Left ventricle myocardium inferior (tissue), 1 donor: ENCODE measurements at regions not wholly inside any gene's neighbourhood (a gene's known extent, or its start where the extent isn't known, plus 50 kb on each side); places are given as distances from the start of the nearest gene placed in this dataset.

Experiments used
- DNase-seq: peaks from one replicate; pipeline ENCODE4 v3.0.0-alpha.2; 2020
- H3K27ac ChIP-seq: fragments of 200-600 bp; replicated peaks from 2 replicates; pipeline ENCODE4 v1.8.0; 2021
- H3K27me3 ChIP-seq: fragments of 200-600 bp; 2 replicates; pipeline ENCODE4 v1.8.0; 2021; ENCODE audit warnings: low read depth
- H3K36me3 ChIP-seq: fragments of 200-600 bp; 2 replicates; pipeline ENCODE4 v1.8.0; 2021
- H3K4me1 ChIP-seq: fragments of 200-600 bp; 2 replicates; pipeline ENCODE4 v1.8.0; 2021
- H3K4me3 ChIP-seq: fragments of 200-600 bp; 2 replicates; pipeline ENCODE4 v1.8.0; 2021; ENCODE audit warnings: mild to moderate bottlenecking, moderate library complexity
- H3K9me3 ChIP-seq: fragments of 200-600 bp; replicated peaks from 2 replicates; pipeline ENCODE4 v1.8.0; 2021
- CTCF ChIP-seq: fragments of 200-600 bp; IDR thresholded peaks from 2 replicates; pipeline ENCODE4 v1.8.0; 2021; ENCODE audit warnings: antibody characterized with exemption, mild to moderate bottlenecking, borderline replicate concordance
- intact Hi-C: fragments of 100-400 bp; cut with micrococcal nuclease; formaldehyde crosslinking; loops from one replicate; pipeline ENCODE4 v1.11.0; 2022
- donor health status: DM: no; HTN: yes; CAD: no; lungs with severe emphysema.

GRCh38 chr6:120039664-120040063 lies 690.1 kb upstream of the MAN1A1 start:
- Histone ChIP-seq H3K9me3 (peaks cover 12% of the 10 kb centered on the region), H3K27me3 (no peaks in the 10 kb centered on the region), H3K4me3 (no peak overlapping the region), H3K36me3 (no peaks in the 10 kb centered on the region), H3K27ac (no peak overlapping the region), H3K4me1 (no peaks in the 10 kb centered on the region)
- TF ChIP-seq CTCF = no peak
- intact Hi-C loops = no loop called here
- DNase-seq = no peak

- H3K27ac ChIP-seq = no peak overlapping the region
- intact Hi-C loops = no loop called here
- no peak for DNase-seq
- H3K4me3 ChIP-seq = no peak overlapping the region
- no peaks in the 10 kb centered on the region for H3K4me1 ChIP-seq
- no peaks in the 10 kb centered on the region for H3K27me3 ChIP-seq
- H3K36me3 ChIP-seq = no peaks in the 10 kb centered on the region
- peaks cover 6% of the 10 kb centered on the region for H3K9me3 ChIP-seq
- TF ChIP-seq CTCF = no peak
Measured at GRCh38 chr6:120031837-120032236, 682.3 kb upstream of the MAN1A1 start.

- no peak for TF ChIP-seq CTCF
- Histone ChIP-seq H3K4me3 (no peak overlapping the region), H3K27ac (no peak overlapping the region), H3K27me3 (no peaks in the 10 kb centered on the region), H3K9me3 (peaks cover 6% of the 10 kb centered on the region), H3K4me1 (no peaks in the 10 kb centered on the region), H3K36me3 (no peaks in the 10 kb centered on the region)
- DNase-seq = no peak
- intact Hi-C loops = no loop called here
Measured at GRCh38 chr6:120026791-120027190, 677.2 kb upstream of the MAN1A1 start.

- H3K27ac ChIP-seq = no peak overlapping the region
- no peak overlapping the region for H3K4me3 ChIP-seq
- peaks cover 13% of the 10 kb centered on the region for H3K9me3 ChIP-seq
- no peak for DNase-seq
- intact Hi-C loops = no loop called here
- H3K27me3 ChIP-seq = no peaks in the 10 kb centered on the region
- H3K36me3 ChIP-seq = no peaks in the 10 kb centered on the region
- TF ChIP-seq CTCF = no peak
- H3K4me1 ChIP-seq = no peaks in the 10 kb centered on the region
Measured at GRCh38 chr6:120010075-120010474, 660.5 kb upstream of the MAN1A1 start.

GRCh38 chr6:120005292-120005976 lies 655.9 kb upstream of the MAN1A1 start:
- DNase-seq = no peak
- H3K4me3 ChIP-seq = no peak overlapping the region
- no peaks in the 10 kb centered on the region for H3K4me1 ChIP-seq
- no peaks in the 10 kb centered on the region for H3K27me3 ChIP-seq
- no peak overlapping the region for H3K27ac ChIP-seq
- TF ChIP-seq CTCF = no peak
- peaks cover 13% of the 10 kb centered on the region for H3K9me3 ChIP-seq
- no peaks in the 10 kb centered on the region for H3K36me3 ChIP-seq
- intact Hi-C loops = no loop called here
